Right ventricle myocardium inferior (tissue), 1 donor: ENCODE measurements at regions not wholly inside any gene's neighbourhood (a gene's known extent, or its start where the extent isn't known, plus 50 kb on each side); places are given as distances from the start of the nearest gene placed in this dataset.
"Not testable (repeated sequence)": the region's sequence is repeated elsewhere in the genome, so short reads cannot be mapped to it uniquely, and the experiment has no call there.

Experiments used
- ATAC-seq: fragments of 200-7000 bp; cut with Tn5 transposase; one replicate; pipeline ENCODE4 v1.9.1; 2020; ENCODE audit warnings: mild to moderate bottlenecking, moderate library complexity
- DNase-seq: peaks from one replicate; pipeline ENCODE4 v3.0.0; 2021; ENCODE audit errors: missing footprints
- intact Hi-C: fragments of 100-400 bp; cut with DNase I; formaldehyde crosslinking; loops from one replicate; pipeline ENCODE4 v1.11.0; 2022
- donor health status: DM: no; HTN: yes; CAD: no; lungs with severe emphysema.

DNA sequence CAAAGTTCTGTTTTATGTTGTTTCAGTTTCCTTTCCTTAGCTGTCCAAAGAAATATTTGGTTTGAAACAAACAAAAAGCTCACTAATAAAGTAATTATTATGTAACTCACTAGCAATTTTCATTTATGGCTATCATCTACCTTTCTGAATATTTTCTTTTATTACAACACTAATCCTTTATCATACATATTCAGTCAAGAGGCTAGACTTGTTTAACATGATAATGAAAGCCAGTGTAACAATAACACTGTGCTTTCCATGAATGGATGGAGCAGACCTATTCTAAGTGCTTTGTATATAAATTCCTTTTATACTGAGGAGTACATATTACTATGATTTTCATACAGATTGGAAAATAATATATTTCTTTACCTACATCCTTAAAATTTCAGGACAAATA lies 972.8 kb upstream of the ADGRL4 start:
- no peak for DNase-seq
- no peak for ATAC-seq
- intact Hi-C loops = no loop called here

DNA sequence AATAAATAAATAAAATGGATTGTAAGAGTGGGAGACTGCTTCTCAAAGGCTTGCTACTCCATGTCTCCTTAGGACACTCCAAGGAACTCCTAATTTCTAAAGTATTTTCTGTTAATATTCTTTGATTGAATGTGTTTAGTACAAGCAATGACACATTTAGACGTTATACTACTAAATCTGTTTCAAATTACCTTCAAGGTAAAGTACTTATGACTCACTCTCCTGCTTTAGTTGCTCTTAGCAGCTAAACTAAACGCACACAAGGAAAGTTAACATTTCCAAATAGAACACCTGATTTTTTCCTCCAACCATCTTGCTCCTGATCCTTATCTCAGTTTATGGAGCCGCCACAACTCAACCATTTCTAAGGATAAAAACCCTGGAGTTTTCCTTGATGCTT lies 969.8 kb upstream of the ADGRL4 start:
- intact Hi-C loops = no loop called here
- no peak for ATAC-seq

GRCh38 chr1:79974659-79975058 lies 968.1 kb upstream of the ADGRL4 start:
- intact Hi-C loops = no loop called here
- DNase-seq (no peak), ATAC-seq (no peak)

More for the DNA sequence above, 969.8 kb upstream of the ADGRL4 start:
- no peak for DNase-seq

DNA sequence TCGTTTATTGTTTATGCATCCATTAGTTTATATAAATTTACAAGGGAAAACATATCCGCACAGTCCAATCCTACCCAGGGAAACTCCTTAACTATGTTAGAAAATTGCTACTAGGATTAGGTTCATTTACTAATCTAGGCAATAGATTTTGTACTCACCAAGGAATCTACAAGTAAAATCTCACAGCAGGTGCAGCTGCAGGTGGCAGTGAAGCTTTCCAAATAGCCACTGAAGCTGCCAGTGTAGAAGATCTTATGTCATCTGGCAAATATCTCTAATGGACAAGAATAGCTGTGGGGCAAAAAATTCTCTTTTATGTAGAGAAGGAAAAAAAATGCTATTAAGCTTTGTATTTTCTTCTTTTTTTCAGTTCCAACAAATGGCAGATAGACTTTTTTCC lies 963.4 kb upstream of the ADGRL4 start:
- ATAC-seq (no peak), DNase-seq (no peak)
- intact Hi-C loops = no loop called here

DNA sequence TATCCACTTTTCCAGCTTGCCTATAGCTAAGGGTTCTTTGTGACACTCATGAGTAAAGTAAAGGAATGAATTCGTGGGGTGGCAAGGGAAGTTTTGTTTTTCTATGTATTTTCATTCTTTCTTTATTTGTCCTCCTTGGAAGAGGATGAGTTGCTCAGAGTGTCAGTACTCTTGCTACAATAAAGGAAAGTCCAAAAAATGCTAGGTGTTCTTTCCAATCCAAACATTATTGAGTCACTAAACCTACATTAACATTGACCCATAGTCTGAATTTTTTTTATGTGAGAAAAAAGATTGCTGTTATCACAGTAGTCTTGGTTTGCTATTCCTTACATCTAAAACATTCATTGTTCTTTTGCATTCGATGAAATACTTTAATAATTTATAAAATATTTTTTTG lies 959.9 kb upstream of the ADGRL4 start:
- DNase-seq (no peak), ATAC-seq (no peak)
- intact Hi-C loops = no loop called here

- intact Hi-C loops = no loop called here
- no peak for ATAC-seq
- DNase-seq = no peak
Observed at GRCh38 chr1:79959635-79960034, 953.1 kb upstream of the ADGRL4 start.

DNA sequence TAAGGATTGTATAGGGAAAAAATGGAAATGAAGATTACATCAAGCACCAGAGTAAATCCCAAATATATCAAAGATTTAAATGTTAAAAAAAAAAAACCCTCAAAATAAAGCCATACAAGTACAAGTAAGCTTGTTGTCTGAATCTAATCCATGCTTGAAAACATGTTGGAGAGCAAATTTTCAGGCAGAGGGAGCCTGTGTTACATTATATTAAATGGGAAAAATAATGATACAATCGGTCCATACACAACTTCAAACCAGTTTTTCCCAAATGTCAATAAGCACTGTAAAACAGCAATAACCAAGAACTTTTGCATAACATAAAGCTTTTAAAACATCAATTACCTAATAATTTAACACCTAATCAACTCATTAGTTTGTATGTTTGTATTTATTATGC lies 949.4 kb upstream of the ADGRL4 start:
- ATAC-seq = no peak
- no peak for DNase-seq
- intact Hi-C loops = no loop called here

GRCh38 chr1:79950511-79950910 lies 944.0 kb upstream of the ADGRL4 start:
- DNase-seq = no peak
- intact Hi-C loops = no loop called here
- no peak for ATAC-seq

DNA sequence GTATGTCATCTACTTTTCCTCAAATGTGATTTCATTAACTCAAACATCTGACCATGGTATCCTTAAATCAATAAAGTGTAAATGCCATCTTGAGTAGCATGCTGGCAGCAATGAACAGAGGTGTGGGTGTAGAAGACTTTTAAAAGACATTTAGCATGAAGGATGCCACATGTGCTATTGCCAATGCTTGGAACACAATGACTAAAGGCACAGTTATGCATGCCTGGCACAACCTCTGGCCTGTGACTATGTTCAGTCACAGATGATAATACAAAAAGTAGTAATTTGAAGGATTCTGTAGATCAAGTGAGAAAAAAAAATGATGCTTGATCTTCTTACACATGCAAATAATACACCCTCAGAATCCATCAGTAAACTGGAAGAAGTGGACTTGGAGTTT lies 938.9 kb upstream of the ADGRL4 start:
- DNase-seq = no peak
- ATAC-seq = no peak
- intact Hi-C loops = no loop called here

DNA sequence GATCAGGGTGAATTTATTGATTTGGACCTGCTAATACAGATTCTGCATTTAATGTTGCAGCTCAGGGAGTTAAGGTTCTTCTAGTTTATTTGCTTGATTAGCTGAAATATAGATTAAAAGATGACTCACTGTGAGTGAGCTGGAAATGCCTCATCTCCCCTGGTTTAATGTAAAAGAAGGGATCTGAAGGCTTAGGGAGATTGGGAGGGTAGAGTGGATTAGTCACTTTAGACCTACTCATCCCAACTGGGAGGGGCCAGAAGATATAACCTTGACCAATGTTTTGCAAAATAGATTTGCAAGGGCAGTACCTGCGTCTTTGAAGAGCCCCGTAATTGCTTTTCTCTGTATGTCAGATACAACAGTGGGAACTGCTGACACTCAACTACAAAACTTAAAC lies 922.8 kb upstream of the ADGRL4 start:
- intact Hi-C loops = no loop called here
- no peak for ATAC-seq
- DNase-seq = no peak

DNA sequence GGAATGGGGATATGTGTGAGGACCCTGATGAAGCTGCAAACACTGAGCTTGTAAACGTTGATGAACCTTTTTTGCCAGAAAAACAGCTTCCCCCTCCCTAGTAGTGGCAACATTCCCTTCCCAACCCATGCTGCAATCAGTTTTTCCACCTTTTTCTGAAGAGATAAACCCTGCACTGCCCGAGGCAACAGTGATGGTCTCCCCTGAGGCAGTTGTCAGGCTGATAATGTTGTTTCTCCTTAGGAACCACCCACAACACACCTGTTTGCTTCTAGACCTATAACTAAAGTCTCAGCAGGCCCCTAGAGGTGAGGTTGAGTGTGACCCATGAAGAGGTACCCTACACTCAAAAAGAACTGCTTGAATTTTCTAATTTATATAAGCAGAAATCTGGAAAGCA lies 922.4 kb upstream of the ADGRL4 start:
- no peak for DNase-seq
- no peak for ATAC-seq
- intact Hi-C loops = no loop called here

GRCh38 chr1:79920960-79921669 lies 914.6 kb upstream of the ADGRL4 start:
- intact Hi-C loops = no loop called here
- no peak for ATAC-seq
- DNase-seq = no peak

DNA sequence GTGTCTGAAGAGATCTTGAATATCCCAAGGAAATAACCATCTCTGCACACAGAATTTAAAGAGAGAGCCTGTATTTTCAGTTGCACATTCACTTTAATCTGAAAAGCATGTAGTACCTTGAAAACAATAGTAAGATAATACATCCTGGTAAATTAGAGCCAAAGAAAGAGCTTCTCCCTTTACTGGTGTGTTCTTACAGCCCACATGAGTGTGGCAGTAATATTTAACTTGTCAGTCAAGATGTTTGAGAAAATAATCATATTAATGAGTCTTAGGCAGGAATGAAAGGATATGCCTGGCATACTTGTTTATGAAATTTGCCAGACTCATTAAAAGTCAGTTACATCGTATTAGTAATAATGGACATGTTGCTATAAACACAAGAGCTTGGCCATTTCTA lies 908.4 kb upstream of the ADGRL4 start:
- ATAC-seq = no peak
- intact Hi-C loops = no loop called here
- DNase-seq = no peak

DNA sequence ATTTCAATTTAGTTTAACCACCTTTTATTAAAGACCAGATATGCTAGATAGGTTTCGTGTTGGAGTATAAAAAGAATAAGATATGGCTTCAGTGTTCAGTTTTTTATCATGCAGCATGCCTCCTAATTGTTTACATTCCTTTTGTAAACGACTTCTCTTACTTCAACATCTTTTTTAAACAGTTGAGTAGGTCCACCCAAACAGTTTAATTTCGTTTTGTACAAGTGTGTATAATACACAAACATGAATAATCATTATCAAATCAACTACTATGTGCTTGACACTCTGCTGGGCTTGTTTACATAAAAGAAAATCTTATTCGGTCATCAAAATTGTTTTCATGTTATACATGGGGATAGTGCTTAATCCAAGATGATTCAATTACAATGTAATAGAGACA lies 906.3 kb upstream of the ADGRL4 start:
- ATAC-seq (no peak), DNase-seq (no peak)
- intact Hi-C loops = no loop called here

DNA sequence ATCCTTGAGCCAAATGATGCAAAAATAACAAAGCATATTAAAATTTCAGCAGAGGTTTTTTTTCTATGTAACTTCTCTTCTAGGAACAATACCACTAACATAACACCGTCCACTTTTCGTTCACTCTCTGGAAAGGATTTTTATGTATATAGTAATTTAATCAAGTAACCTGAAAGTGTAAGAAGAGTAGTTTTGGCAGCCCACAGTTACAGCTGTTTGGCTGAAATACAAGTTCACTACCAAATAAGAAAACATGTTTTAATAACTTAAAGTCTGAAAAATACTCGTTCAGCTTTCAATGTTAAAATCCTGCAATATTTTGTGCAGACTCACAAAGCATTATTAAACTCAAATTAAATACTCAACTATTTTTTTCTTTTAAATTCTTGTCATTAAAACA lies 896.8 kb upstream of the ADGRL4 start:
- intact Hi-C loops = no loop called here
- ATAC-seq (no peak), DNase-seq (no peak)

- ATAC-seq = no peak
- DNase-seq = no peak
- intact Hi-C loops = no loop called here
Observed at GRCh38 chr1:79902418-79902817, 895.9 kb upstream of the ADGRL4 start.

DNA sequence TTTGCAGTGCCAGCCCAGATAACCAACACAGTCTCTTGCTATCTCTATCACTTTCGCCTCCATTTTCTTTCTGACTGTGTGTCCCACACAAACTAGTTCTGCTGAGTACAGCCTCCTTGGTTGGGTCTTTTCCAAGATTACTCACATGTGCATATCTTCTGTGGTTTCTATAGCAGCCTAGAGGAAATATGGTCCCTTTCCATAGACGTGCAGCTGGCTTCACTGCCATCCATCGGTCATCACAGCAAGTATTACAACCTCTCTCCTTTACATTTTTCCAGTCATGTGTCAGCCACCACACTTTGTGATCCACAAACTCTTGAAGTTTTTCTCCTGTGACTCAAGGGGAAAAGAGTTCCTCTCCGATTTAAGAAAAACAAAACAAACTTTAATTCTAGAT lies 893.4 kb upstream of the ADGRL4 start:
- DNase-seq (no peak), ATAC-seq (no peak)
- intact Hi-C loops = no loop called here

DNA sequence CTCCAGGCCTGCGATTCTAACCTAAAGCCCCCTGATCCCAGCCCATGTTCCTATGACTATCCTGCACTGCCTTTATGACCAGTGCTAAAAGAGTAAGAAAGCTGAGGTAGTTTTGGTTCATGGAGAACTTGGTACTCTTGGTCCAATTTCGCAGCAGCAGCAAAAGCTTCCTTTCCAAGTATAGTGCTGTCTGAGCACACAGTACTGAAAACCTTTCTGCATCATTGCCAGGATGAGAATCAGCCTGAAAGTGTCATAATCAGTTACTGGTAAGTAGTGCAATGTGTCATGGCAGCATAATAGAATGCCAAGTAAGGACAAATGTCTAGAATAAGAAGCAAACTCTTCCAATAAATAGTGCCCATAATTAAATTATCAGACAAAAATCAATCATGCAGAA lies 889.6 kb upstream of the ADGRL4 start:
- DNase-seq (no peak), ATAC-seq (no peak)
- intact Hi-C loops = no loop called here

- ATAC-seq = no peak
- intact Hi-C loops = no loop called here
- no peak for DNase-seq
Observed at GRCh38 chr1:79895573-79895972, 889.0 kb upstream of the ADGRL4 start.

GRCh38 chr1:79894129-79894528 lies 887.6 kb upstream of the ADGRL4 start:
- ATAC-seq, DNase-seq, intact Hi-C loops: not testable (repeated sequence)

DNA sequence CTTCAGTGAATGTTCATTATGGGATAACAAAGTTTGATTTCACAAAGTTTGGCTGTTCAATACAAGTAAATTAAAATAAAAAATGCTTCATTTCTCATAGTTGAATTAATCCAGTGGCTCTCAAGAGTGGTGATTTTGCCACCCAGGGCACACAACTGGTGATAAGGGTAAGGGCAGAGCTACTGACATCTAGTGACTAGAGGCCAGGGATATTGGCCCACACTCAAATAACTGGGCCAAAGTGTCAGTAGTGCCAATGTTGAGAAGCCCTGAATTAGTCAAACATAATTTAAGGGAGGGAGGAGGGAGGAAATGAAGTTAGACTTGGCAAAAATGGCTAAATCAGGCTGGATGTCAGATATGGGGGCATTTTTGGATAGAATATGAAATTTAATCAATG lies 880.5 kb upstream of the ADGRL4 start:
- intact Hi-C loops = no loop called here
- ATAC-seq (no peak), DNase-seq (no peak)
